Omental fat pad (tissue), 3 donors: ENCODE measurements at regions not wholly inside any gene's neighbourhood (a gene's known extent, or its start where the extent isn't known, plus 50 kb on each side); places are given as distances from the start of the nearest gene placed in this dataset.

Experiments
- ATAC-seq: fragments of 150-250 bp; one replicate; pipeline ENCODE4 v1.9.1; 2016; ENCODE audit warnings: mild to moderate bottlenecking, moderate library complexity; ENCODE audit not compliant: low FRiP score
- DNase-seq: peaks from one replicate; pipeline ENCODE4 v3.0.0-alpha.2; 2019; ENCODE audit warnings: low spot score
- CTCF ChIP-seq, 3 donors: fragments of 450-650 bp; IDR thresholded peaks; one replicate each; pipeline ENCODE4 v1.5.1; 2016 to 2017; ENCODE audit warnings: antibody characterized with exemption in 3 of 3, mild to moderate bottlenecking in 3 of 3, moderate library complexity in 2 of 3

- ATAC-seq = no peak
- no peak for TF ChIP-seq CTCF (IDR thresholded peaks at IDR 0.05)
These were observed 121.5 kb upstream of the NUDT6 start for GRCh38 chr4:123043793-123044425.

GRCh38 chr4:123046096-123046495 lies 123.7 kb upstream of the NUDT6 start:
- no peak for TF ChIP-seq CTCF (IDR thresholded peaks at IDR 0.05)
- no peak for ATAC-seq
- DNase-seq = no peak

More at GRCh38 chr4:123043793-123044425, 121.5 kb upstream of the NUDT6 start:
- no peak for DNase-seq

GRCh38 chr4:123050018-123050417 lies 127.6 kb upstream of the NUDT6 start:
- DNase-seq = no peak
- ATAC-seq = no peak
- TF ChIP-seq CTCF (IDR thresholded peaks at IDR 0.05) = no peak

GRCh38 chr4:123052007-123052406 lies 129.6 kb upstream of the NUDT6 start:
- TF ChIP-seq CTCF (IDR thresholded peaks at IDR 0.05) = no peak
- ATAC-seq = no peak

GRCh38 chr4:123055943-123056342 lies 133.5 kb upstream of the NUDT6 start:
- ATAC-seq (no peak), DNase-seq (no peak)
- TF ChIP-seq CTCF (IDR thresholded peaks at IDR 0.05) = no peak

More at GRCh38 chr4:123052007-123052406, 129.6 kb upstream of the NUDT6 start:
- DNase-seq = no peak

- no peak for TF ChIP-seq CTCF (IDR thresholded peaks at IDR 0.05)
- no peak for DNase-seq
These were observed 137.8 kb upstream of the NUDT6 start for GRCh38 chr4:123060039-123060770.

GRCh38 chr4:123064390-123064789 lies 142.0 kb upstream of the NUDT6 start:
- TF ChIP-seq CTCF (IDR thresholded peaks at IDR 0.05) = no peak
- ATAC-seq (peak; percentile 51), DNase-seq (no peak)

More at GRCh38 chr4:123060039-123060770, 137.8 kb upstream of the NUDT6 start:
- no peak for ATAC-seq
